C4-2B (cell line): ENCODE measurements at regions not wholly inside any gene's neighbourhood (a gene's known extent, or its start where the extent isn't known, plus 50 kb on each side); places are given as distances from the start of the nearest gene placed in this dataset.

ENCODE experiments used
- ZFX ChIP-seq: fragments of 450-650 bp; IDR thresholded peaks from 2 replicates; pipeline ENCODE4 v1.6.1; 2017
- TF ChIP-seq, protein P1 (sequence below): fragments of 450-650 bp; conservative IDR thresholded peaks from 2 replicates; pipeline ENCODE4 v1.5.1; 2017; ENCODE audit warnings: mild to moderate bottlenecking

DNA sequence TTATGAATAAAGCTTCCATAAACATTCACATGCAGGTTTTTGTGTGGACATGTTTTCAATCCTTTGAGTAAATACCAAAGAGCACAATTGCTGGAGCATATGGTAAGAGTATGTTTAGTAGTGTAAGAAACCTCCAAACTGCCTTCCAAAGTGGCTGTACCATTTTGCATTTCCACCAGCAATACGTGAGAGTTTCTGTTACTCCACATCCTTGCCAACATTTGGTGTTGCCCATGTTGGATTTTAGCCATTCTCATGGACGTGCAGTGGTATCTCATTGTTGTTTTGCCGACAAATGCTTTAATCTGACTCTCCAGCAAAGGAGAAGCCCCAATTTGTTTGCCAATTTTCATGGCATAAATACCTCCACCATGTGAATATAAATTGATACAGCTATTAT is 103.9 kb upstream of the TMEM45B start:
- TF ChIP-seq, protein P1, sequence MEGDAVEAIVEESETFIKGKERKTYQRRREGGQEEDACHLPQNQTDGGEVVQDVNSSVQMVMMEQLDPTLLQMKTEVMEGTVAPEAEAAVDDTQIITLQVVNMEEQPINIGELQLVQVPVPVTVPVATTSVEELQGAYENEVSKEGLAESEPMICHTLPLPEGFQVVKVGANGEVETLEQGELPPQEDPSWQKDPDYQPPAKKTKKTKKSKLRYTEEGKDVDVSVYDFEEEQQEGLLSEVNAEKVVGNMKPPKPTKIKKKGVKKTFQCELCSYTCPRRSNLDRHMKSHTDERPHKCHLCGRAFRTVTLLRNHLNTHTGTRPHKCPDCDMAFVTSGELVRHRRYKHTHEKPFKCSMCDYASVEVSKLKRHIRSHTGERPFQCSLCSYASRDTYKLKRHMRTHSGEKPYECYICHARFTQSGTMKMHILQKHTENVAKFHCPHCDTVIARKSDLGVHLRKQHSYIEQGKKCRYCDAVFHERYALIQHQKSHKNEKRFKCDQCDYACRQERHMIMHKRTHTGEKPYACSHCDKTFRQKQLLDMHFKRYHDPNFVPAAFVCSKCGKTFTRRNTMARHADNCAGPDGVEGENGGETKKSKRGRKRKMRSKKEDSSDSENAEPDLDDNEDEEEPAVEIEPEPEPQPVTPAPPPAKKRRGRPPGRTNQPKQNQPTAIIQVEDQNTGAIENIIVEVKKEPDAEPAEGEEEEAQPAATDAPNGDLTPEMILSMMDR, result no peak
- no peak for TF ChIP-seq ZFX
